ENCODE measurements at regions not wholly inside any gene's neighbourhood (a gene's known extent, or its start where the extent isn't known, plus 50 kb on each side); places are given as distances from the start of the nearest gene placed in this dataset.

- no peak for DNase-seq (ENCODE audit: low spot score)
- ATAC-seq = no peak
Observed at GRCh38 chr9:80440724-80441123, 869.0 kb downstream of the TLE4 start.

- ATAC-seq (no peak), DNase-seq (ENCODE audit: low spot score) (no peak)
Observed at GRCh38 chr9:80437825-80438224, 866.1 kb downstream of the TLE4 start.

- ATAC-seq = no peak
- DNase-seq (ENCODE audit: low spot score) = no peak
Observed at GRCh38 chr9:80437091-80437640, 865.4 kb downstream of the TLE4 start.

- DNase-seq (ENCODE audit: low spot score) (no peak), ATAC-seq (no peak)
Observed at GRCh38 chr9:80435591-80435990, 863.8 kb downstream of the TLE4 start.

- DNase-seq (ENCODE audit: low spot score) (no peak), ATAC-seq (no peak)
Observed at GRCh38 chr9:80426992-80427391, 855.2 kb downstream of the TLE4 start.

GRCh38 chr9:80417211-80417773 lies 845.5 kb downstream of the TLE4 start:
- ATAC-seq (no peak), DNase-seq (ENCODE audit: low spot score) (no peak)

- ATAC-seq (no peak), DNase-seq (ENCODE audit: low spot score) (no peak)
Observed at GRCh38 chr9:80410106-80410505, 838.3 kb downstream of the TLE4 start.

- no peak for ATAC-seq
- DNase-seq (ENCODE audit: low spot score) = no peak
Observed at GRCh38 chr9:80407220-80407619, 835.5 kb downstream of the TLE4 start.

GRCh38 chr9:80401243-80401642 lies 829.5 kb downstream of the TLE4 start:
- ATAC-seq = no peak
- DNase-seq (ENCODE audit: low spot score) = no peak

- no peak for DNase-seq (ENCODE audit: low spot score)
- ATAC-seq = no peak
Observed at GRCh38 chr9:80400624-80401230, 829.0 kb downstream of the TLE4 start.

GRCh38 chr9:80399606-80400005 lies 827.8 kb downstream of the TLE4 start:
- ATAC-seq = no peak
- no peak for DNase-seq (ENCODE audit: low spot score)

- DNase-seq (ENCODE audit: low spot score) (no peak), ATAC-seq (no peak)
Observed at GRCh38 chr9:80387828-80388227, 816.1 kb downstream of the TLE4 start.

GRCh38 chr9:80385246-80385645 lies 813.5 kb downstream of the TLE4 start:
- DNase-seq (ENCODE audit: low spot score) = no peak
- ATAC-seq = no peak

- no peak for DNase-seq (ENCODE audit: low spot score)
- no peak for ATAC-seq
Observed at GRCh38 chr9:80383331-80383730, 811.6 kb downstream of the TLE4 start.

GRCh38 chr9:80382211-80382891 lies 810.6 kb downstream of the TLE4 start:
- DNase-seq (ENCODE audit: low spot score) (no peak), ATAC-seq (no peak)

- ATAC-seq (no peak), DNase-seq (ENCODE audit: low spot score) (no peak)
Observed at GRCh38 chr9:80380301-80380700, 808.5 kb downstream of the TLE4 start.

GRCh38 chr9:80378669-80379293 lies 807.0 kb downstream of the TLE4 start:
- no peak for DNase-seq (ENCODE audit: low spot score)
- no peak for ATAC-seq

GRCh38 chr9:80376180-80376579 lies 804.4 kb downstream of the TLE4 start:
- no peak for DNase-seq (ENCODE audit: low spot score)
- ATAC-seq = no peak

GRCh38 chr9:80375477-80375876 lies 803.7 kb downstream of the TLE4 start:
- ATAC-seq (no peak), DNase-seq (ENCODE audit: low spot score) (no peak)

- ATAC-seq = no peak
- DNase-seq (ENCODE audit: low spot score) = no peak
Observed at GRCh38 chr9:80369641-80370040, 797.9 kb downstream of the TLE4 start.

GRCh38 chr9:80366626-80367025 lies 794.9 kb downstream of the TLE4 start:
- no peak for ATAC-seq
- no peak for DNase-seq (ENCODE audit: low spot score)
